H1 (cell line): ENCODE measurements at regions not wholly inside any gene's neighbourhood (a gene's known extent, or its start where the extent isn't known, plus 50 kb on each side); places are given as distances from the start of the nearest gene placed in this dataset.

Source experiments
- CTCF ChIA-PET: fragments of 300-600 bp; sonication (Branson Sonifier 250); formaldehyde crosslinking; loops from one replicate; lab custom pipeline; 2021; ENCODE audit not compliant: partially characterized antibody; lab: Charles Lee
- POLR2A ChIA-PET: fragments of 300-600 bp; sonication (Branson Sonifier 250); formaldehyde crosslinking; loops from one replicate; lab custom pipeline; 2021; ENCODE audit warnings: inconsistent platforms; ENCODE audit not compliant: partially characterized antibody; lab: Charles Lee
- DNase-seq, 2 experiments: peaks; one replicate each; pipeline versions ENCODE4 v3.0.0 to v3.0.0-alpha.2; 2010 to 2022; ENCODE audit warnings: low spot score in 2 of 2, low read depth in 1 of 2, mixed read lengths in 1 of 2
- FAIRE-seq: peaks from 2 replicates; lab custom pipeline; 2011; peaks lifted over from hg19 to GRCh38; lab: Jason Lieb, UNC
- H2AFZ ChIP-seq: 2 replicates; pipeline ENCODE4 v1.8.1; 2012; ENCODE audit warnings: low read length, inconsistent platforms
- H2AK5ac ChIP-seq: 2 replicates; pipeline ENCODE4 v1.6.1; 2013; ENCODE audit warnings: low read depth, low read length
- H2BK120ac ChIP-seq: replicated peaks from 2 replicates; pipeline ENCODE3; 2013; ENCODE audit warnings: low read depth, low read length, inconsistent platforms
- H2BK12ac ChIP-seq: 2 replicates; pipeline ENCODE4 v1.6.1; 2013; ENCODE audit warnings: low read depth, low read length
- H2BK15ac ChIP-seq: 2 replicates; pipeline ENCODE4 v1.6.1; 2013; ENCODE audit warnings: low read length
- H2BK20ac ChIP-seq: 2 replicates; pipeline ENCODE4 v1.6.1; 2013; ENCODE audit warnings: low read length
- H2BK5ac ChIP-seq: 2 replicates; pipeline ENCODE4 v1.6.1; 2013; ENCODE audit warnings: low read depth, low read length
- H3K14ac ChIP-seq: 2 replicates; pipeline ENCODE4 v1.6.1; 2013; ENCODE audit warnings: inconsistent platforms; ENCODE audit not compliant: insufficient read length
- H3K18ac ChIP-seq: 2 replicates; pipeline ENCODE4 v1.6.1; 2013; ENCODE audit warnings: low read length; ENCODE audit errors: extremely low read depth
- H3K23ac ChIP-seq: 2 replicates; pipeline ENCODE4 v1.6.1; 2013; ENCODE audit warnings: inconsistent platforms; ENCODE audit not compliant: insufficient read length
- H3K23me2 ChIP-seq: 2 replicates; pipeline ENCODE4 v1.6.1; 2013; ENCODE audit warnings: low read depth, low read length
- H3K27ac ChIP-seq: 2 replicates; pipeline ENCODE4 v1.6.1; 2011; ENCODE audit warnings: low read depth, low read length, inconsistent platforms
- H3K27me3 ChIP-seq, 4 experiments: replicated peaks in 1 of 4; 1 replicate in 1 of 4; 2 replicates in 3 of 4; pipeline versions ENCODE4 v1.6.1 to v1.8.1; 2011 to 2013; ENCODE audit warnings: low read length in 3 of 4, mild to moderate bottlenecking in 3 of 4, inconsistent platforms in 2 of 4, mixed read lengths in 2 of 4, moderate library complexity in 1 of 4; ENCODE audit not compliant: control insufficient read depth in 3 of 4, insufficient read depth in 3 of 4; ENCODE audit errors: extremely low read depth in 1 of 4
- H3K36me3 ChIP-seq, 4 experiments: 2 replicates each; pipeline versions ENCODE4 v1.6.1 to v1.8.1; 2011 to 2013; ENCODE audit warnings: mild to moderate bottlenecking in 4 of 4, low read length in 3 of 4, moderate library complexity in 2 of 4, control low read depth in 1 of 4, inconsistent platforms in 1 of 4; ENCODE audit not compliant: insufficient read depth in 4 of 4, control insufficient read depth in 2 of 4
- H3K4ac ChIP-seq: replicated peaks from 2 replicates; pipeline ENCODE3; 2013; ENCODE audit warnings: low read length, low read depth, mixed read lengths, inconsistent platforms; ENCODE audit not compliant: insufficient read length
- H3K4me1 ChIP-seq, 4 experiments: replicated peaks in 1 of 4; 1 replicate in 1 of 4; 2 replicates in 3 of 4; pipeline versions ENCODE4 v1.6.1 to v1.8.1; 2011 to 2013; ENCODE audit warnings: low read length in 3 of 4, inconsistent platforms in 2 of 4, mixed read lengths in 1 of 4; ENCODE audit not compliant: insufficient read depth in 4 of 4, control insufficient read depth in 3 of 4
- H3K4me2 ChIP-seq, 2 experiments: 2 replicates each; pipeline versions ENCODE4 v1.6.1 to v1.8.1; 2011 to 2013; ENCODE audit warnings: low read depth in 2 of 2, low read length in 2 of 2, control low read depth in 1 of 2, inconsistent platforms in 1 of 2, mild to moderate bottlenecking in 1 of 2; ENCODE audit not compliant: insufficient read depth in 1 of 2
- H3K4me3 ChIP-seq, 4 experiments: fragments of 200-600, 300-600 bp in 1 of 4; sonication (generic), shearing (Covaris generic), sonication (Bioruptor Twin) in 1 of 4; 2 replicates each; pipeline versions ENCODE4 v1.5.1 to v1.8.1; 2011 to 2016; ENCODE audit warnings: low read length in 4 of 4, low read depth in 3 of 4, control low read depth in 2 of 4, inconsistent platforms in 2 of 4, mild to moderate bottlenecking in 2 of 4, mixed read lengths in 1 of 4, moderate library complexity in 1 of 4; ENCODE audit not compliant: insufficient read depth in 2 of 4; ENCODE audit errors: extremely low read depth in 1 of 4
- H3K56ac ChIP-seq: replicated peaks from 2 replicates; pipeline ENCODE3; 2013; ENCODE audit warnings: low read depth, mild to moderate bottlenecking, mixed read lengths, low read length, inconsistent platforms; ENCODE audit not compliant: insufficient read length
- H3K79me1 ChIP-seq: 2 replicates; pipeline ENCODE4 v1.6.1; 2013; ENCODE audit warnings: low read depth, low read length, control low read depth
- H3K79me2 ChIP-seq, 2 experiments: 2 replicates each; pipeline versions ENCODE4 v1.6.1 to v1.8.1; 2012 to 2013; ENCODE audit warnings: low read length in 2 of 2, mild to moderate bottlenecking in 2 of 2, inconsistent platforms in 1 of 2; ENCODE audit not compliant: insufficient read depth in 2 of 2, control insufficient read depth in 1 of 2
- H3K9ac ChIP-seq, 4 experiments: replicated peaks in 1 of 4; 1 replicate in 1 of 4; 2 replicates in 3 of 4; pipeline versions ENCODE4 v1.6.1 to v1.8.1; 2011 to 2013; ENCODE audit warnings: low read depth in 3 of 4, low read length in 3 of 4, control low read depth in 2 of 4, mild to moderate bottlenecking in 2 of 4, moderate library complexity in 2 of 4, inconsistent platforms in 1 of 4; ENCODE audit errors: extremely low read depth in 1 of 4
- H3K9me3 ChIP-seq, 2 experiments: 2 replicates each; pipeline versions ENCODE4 v1.6.1 to v1.8.1; 2012 to 2013; ENCODE audit warnings: mild to moderate bottlenecking in 2 of 2, moderate library complexity in 2 of 2, control low read depth in 1 of 2, inconsistent platforms in 1 of 2, low read depth in 1 of 2, low read length in 1 of 2, mixed read lengths in 1 of 2; ENCODE audit not compliant: insufficient read depth in 2 of 2
- H4K20me1 ChIP-seq, 2 experiments: replicated peaks in 1 of 2; 2 replicates each; pipeline versions ENCODE3 to v1.8.1; 2011 to 2013; ENCODE audit warnings: inconsistent platforms in 2 of 2, low read length in 2 of 2, mild to moderate bottlenecking in 1 of 2; ENCODE audit not compliant: insufficient read depth in 2 of 2, control insufficient read depth in 1 of 2
- H4K5ac ChIP-seq: 2 replicates; pipeline ENCODE4 v1.6.1; 2013; ENCODE audit warnings: low read length, low read depth, mixed read lengths, inconsistent platforms; ENCODE audit not compliant: insufficient read length
- H4K8ac ChIP-seq: 2 replicates; pipeline ENCODE4 v1.8.0; 2013; ENCODE audit warnings: mild to moderate bottlenecking, moderate library complexity, low read length, inconsistent platforms; ENCODE audit not compliant: insufficient read depth; ENCODE audit errors: extremely low read depth
- H4K91ac ChIP-seq: replicated peaks from 2 replicates; pipeline ENCODE3; 2013; ENCODE audit warnings: low read length, mixed read lengths, inconsistent platforms; ENCODE audit not compliant: insufficient read length
- BRCA1 ChIP-seq: IDR thresholded peaks from 2 replicates; pipeline ENCODE4 v1.6.1; 2012; ENCODE audit warnings: low read depth, low read length, improper control_type of control experiment
- CHD1 ChIP-seq: IDR thresholded peaks from 2 replicates; pipeline ENCODE4 v1.6.1; 2012; ENCODE audit warnings: low read depth, low read length, improper control_type of control experiment
- CREB1 ChIP-seq: IDR thresholded peaks from 2 replicates; pipeline ENCODE4 v1.6.1; 2012; ENCODE audit warnings: inconsistent platforms
- HDAC2 ChIP-seq, 2 experiments: fragments of 300-600 bp in 1 of 2; sonication (generic) in 1 of 2; IDR thresholded peaks; 2 replicates each; pipeline ENCODE4 v1.6.1; 2011 to 2012; ENCODE audit warnings: low read depth in 2 of 2, low read length in 2 of 2, mild to moderate bottlenecking in 2 of 2, moderate library complexity in 2 of 2, borderline replicate concordance in 1 of 2, inconsistent platforms in 1 of 2
- HDAC6 ChIP-seq: IDR thresholded peaks from one replicate; pipeline ENCODE4 v1.7.1; 2012; ENCODE audit warnings: low read depth, mild to moderate bottlenecking, inconsistent platforms, low read length, moderate library complexity
- RXRA ChIP-seq: IDR thresholded peaks from 2 replicates; pipeline ENCODE4 v1.6.1; 2011; ENCODE audit warnings: low read depth, mild to moderate bottlenecking, low read length, moderate library complexity; ENCODE audit not compliant: insufficient read depth
- SP2 ChIP-seq: IDR thresholded peaks from 2 replicates; pipeline ENCODE4 v1.6.1; 2012; ENCODE audit warnings: mild to moderate bottlenecking, low read length, inconsistent platforms
- WGBS, 2 experiments: shearing (Covaris generic) in 1 of 2; methylation state at CpG; one replicate each; pipeline versions ENCODE4 v1.1.6 to v1.1.7; 2013 to 2015; ENCODE audit warnings: low lambda C conversion rate in 2 of 2, mixed read lengths in 2 of 2, inconsistent platforms in 1 of 2, low coverage in 1 of 2, missing lambda C conversion rate in 1 of 2; ENCODE audit not compliant: insufficient replicate concordance in 2 of 2, insufficient coverage in 1 of 2, insufficient read length in 1 of 2; ENCODE audit errors: extremely low coverage in 1 of 2, missing lambda C conversion rate in 1 of 2; 5-methylcytosine and 5-hydroxymethylcytosine counted together
- TF ChIP-seq, protein P1 (sequence below): IDR thresholded peaks from 2 replicates; pipeline ENCODE4 v1.6.1; 2012; ENCODE audit warnings: low read length, inconsistent platforms

DNA sequence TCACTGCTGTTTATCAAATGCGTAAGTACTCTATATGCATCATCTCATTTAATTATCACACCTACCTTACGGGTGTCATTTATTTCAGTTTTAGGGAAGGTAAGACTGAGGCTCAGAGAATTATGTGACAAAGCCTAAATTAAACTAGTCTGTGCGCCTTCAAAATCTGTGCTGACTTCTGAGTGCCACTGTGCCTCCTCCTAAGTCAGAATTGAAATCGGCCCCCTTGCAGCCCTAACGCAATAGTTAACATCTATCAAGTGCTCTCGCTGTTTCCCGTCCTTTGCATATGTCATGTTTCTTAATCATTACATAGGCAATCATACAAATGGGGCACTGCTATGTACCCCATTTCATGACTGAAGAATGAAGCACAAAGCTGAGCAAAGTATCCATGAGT is 79.0 kb upstream of the PDE10A start:
- no peak for DNase-seq
- no peak for FAIRE-seq
- Histone ChIP-seq H4K20me1 (no peaks in the 10 kb centered on the region), H2AK5ac (no peak overlapping the region), H3K4me1 (no peaks in the 10 kb centered on the region), H3K4me3 (no peak overlapping the region), H2AFZ (no peak overlapping the region), H3K4me2 (no peak overlapping the region), H3K36me3 (no peaks in the 10 kb centered on the region), H2BK5ac (no peak overlapping the region), H2BK12ac (no peak overlapping the region), H3K23ac (no peak overlapping the region), H3K18ac (no peak overlapping the region), H3K56ac (no peak overlapping the region), H2BK120ac (no peak overlapping the region), H3K14ac (no peak overlapping the region), H3K9ac (no peak overlapping the region), H3K9me3 (peaks cover 0 to 3% of the 10 kb centered on the region in 2 experiments; a peak in 1 of 4 replicates), H3K27ac (no peak overlapping the region), H4K5ac (no peak overlapping the region), H2BK15ac (no peak overlapping the region), H3K23me2 (no peaks in the 10 kb centered on the region), H3K4ac (no peak overlapping the region), H4K8ac (no peak overlapping the region), H2BK20ac (no peak overlapping the region), H3K79me2 (no peaks in the 10 kb centered on the region), H4K91ac (no peak overlapping the region), H3K79me1 (no peaks in the 10 kb centered on the region), H3K27me3 (no peaks in the 10 kb centered on the region)
- no peak for TF ChIP-seq BRCA1
- no peak for TF ChIP-seq CHD1
- TF ChIP-seq RXRA: no peak
- no peak for TF ChIP-seq SP2
- TF ChIP-seq, protein P1, sequence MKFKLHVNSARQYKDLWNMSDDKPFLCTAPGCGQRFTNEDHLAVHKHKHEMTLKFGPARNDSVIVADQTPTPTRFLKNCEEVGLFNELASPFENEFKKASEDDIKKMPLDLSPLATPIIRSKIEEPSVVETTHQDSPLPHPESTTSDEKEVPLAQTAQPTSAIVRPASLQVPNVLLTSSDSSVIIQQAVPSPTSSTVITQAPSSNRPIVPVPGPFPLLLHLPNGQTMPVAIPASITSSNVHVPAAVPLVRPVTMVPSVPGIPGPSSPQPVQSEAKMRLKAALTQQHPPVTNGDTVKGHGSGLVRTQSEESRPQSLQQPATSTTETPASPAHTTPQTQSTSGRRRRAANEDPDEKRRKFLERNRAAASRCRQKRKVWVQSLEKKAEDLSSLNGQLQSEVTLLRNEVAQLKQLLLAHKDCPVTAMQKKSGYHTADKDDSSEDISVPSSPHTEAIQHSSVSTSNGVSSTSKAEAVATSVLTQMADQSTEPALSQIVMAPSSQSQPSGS: no peak
- no peak for TF ChIP-seq HDAC2 (IDR thresholded peaks at IDR 0.05; ENCODE audit: borderline replicate concordance in 1 of 2, low read depth in 2 of 2, low read length in 2 of 2)
- no peak for TF ChIP-seq HDAC6
- no peak for TF ChIP-seq CREB1
- ChIA-PET POLR2A (no interaction called here), CTCF (no interaction called here)
- WGBS, 2 experiments: 88% methylated on average over 7 of the region's 7 CpGs; no CpG with 5 or more reads in 1 of the 2 experiments
